Activated CD8-positive, alpha-beta T cell treated with anti-CD3 and anti-CD28 coated beads for 36 hours (primary cell): ENCODE measurements at regions not wholly inside any gene's neighbourhood (a gene's known extent, or its start where the extent isn't known, plus 50 kb on each side); places are given as distances from the start of the nearest gene placed in this dataset.

ENCODE experiments used
- ATAC-seq: fragments of 200-7000 bp; cut with Tn5 transposase; one replicate; pipeline ENCODE4 v1.10.0; 2021; ENCODE audit warnings: mild to moderate bottlenecking, moderate library complexity
- CTCF ChIA-PET: fragments of 350-600 bp; sonication (Branson Sonifier 250); formaldehyde crosslinking; loops from one replicate; lab custom pipeline; 2021; ENCODE audit warnings: antibody characterized with exemption; lab: Charles Lee
- POLR2A ChIA-PET: fragments of 350-600 bp; sonication (Branson Sonifier 250); formaldehyde crosslinking; loops from one replicate; lab custom pipeline; 2021; ENCODE audit warnings: antibody characterized with exemption; lab: Charles Lee
- DNase-seq: peaks from one replicate; pipeline ENCODE4 v3.0.0-alpha.2; 2020
- H3K27ac Mint-ChIP-seq: one replicate; pipeline ENCODE4 v1.8.0; 2021; ENCODE audit warnings: mild to moderate bottlenecking, mixed read lengths
- H3K27me3 Mint-ChIP-seq: one replicate; pipeline ENCODE4 v1.8.0; 2021; ENCODE audit warnings: mixed read lengths
- H3K36me3 Mint-ChIP-seq: one replicate; pipeline ENCODE4 v1.8.0; 2021; ENCODE audit warnings: low read depth, mixed read lengths
- H3K4me1 Mint-ChIP-seq: one replicate; pipeline ENCODE4 v1.8.0; 2021; ENCODE audit warnings: low read depth, mixed read lengths
- H3K4me3 Mint-ChIP-seq: one replicate; pipeline ENCODE4 v1.8.0; 2021; ENCODE audit warnings: mild to moderate bottlenecking, moderate library complexity, mixed read lengths
- H3K9me3 Mint-ChIP-seq: one replicate; pipeline ENCODE4 v1.8.0; 2021; ENCODE audit warnings: mixed read lengths
- CTCF ChIP-seq: fragments of 200-600 bp; IDR thresholded peaks from one replicate; pipeline ENCODE4 v1.8.0; 2022; ENCODE audit warnings: antibody characterized with exemption, mild to moderate bottlenecking
- intact Hi-C: fragments of 100-400 bp; cut with micrococcal nuclease; formaldehyde crosslinking; loops from one replicate; pipeline ENCODE4 v1.10.0; 2022

DNA sequence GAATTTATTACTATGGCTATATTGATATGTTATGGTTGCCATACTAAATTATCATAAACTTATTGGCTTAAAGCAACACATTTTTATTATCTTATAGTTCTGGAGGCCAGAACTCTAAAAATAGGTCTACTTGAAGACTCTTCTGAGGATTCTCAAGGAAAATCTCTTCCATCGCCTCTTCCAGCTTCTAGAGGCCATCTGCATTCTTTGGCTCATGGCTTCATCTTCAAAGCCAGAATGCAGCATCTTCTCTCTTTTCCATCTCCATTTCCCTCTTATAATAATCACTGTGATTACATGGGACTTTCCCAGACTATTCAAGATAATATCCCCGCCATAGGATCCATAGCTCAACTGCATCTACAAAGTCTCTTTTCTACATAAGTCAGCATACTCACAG, 385.4 kb downstream of the RMST start:
- peaks cover 2% of the 10 kb centered on the region for H3K27me3 Mint-ChIP-seq
- no peaks in the 10 kb centered on the region for H3K36me3 Mint-ChIP-seq
- intact Hi-C loops: no loop called here
- no peak overlapping the region for H3K27ac Mint-ChIP-seq
- no peaks in the 10 kb centered on the region for H3K4me1 Mint-ChIP-seq
- H3K4me3 Mint-ChIP-seq: no peak overlapping the region
- TF ChIP-seq CTCF: no peak
- ChIA-PET POLR2A (no interaction called here), CTCF (no interaction called here)
- no peak for DNase-seq
- no peaks in the 10 kb centered on the region for H3K9me3 Mint-ChIP-seq
- ATAC-seq: no peak

DNA sequence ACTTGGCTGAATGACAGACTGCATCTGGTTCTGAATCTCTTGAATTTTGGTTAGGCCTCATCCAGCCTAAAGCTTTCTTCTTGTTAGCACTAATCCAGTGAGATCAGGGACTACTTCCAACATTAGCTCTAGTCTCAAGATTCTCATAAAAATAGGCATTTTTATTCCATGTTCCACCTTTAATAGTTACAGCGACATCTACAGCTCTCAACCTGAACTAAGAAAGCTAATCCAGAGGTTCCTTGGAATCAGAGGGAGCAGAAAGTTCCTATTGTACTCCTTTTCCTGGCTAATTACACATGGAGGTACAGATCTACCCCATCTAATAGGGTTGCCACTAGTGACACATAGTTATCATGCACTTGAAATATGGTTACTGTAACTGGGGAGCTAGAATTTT, 391.9 kb downstream of the RMST start:
- Mint-ChIP-seq H3K36me3 (no peaks in the 10 kb centered on the region), H3K4me3 (no peak overlapping the region), H3K9me3 (no peaks in the 10 kb centered on the region), H3K4me1 (no peaks in the 10 kb centered on the region), H3K27ac (no peak overlapping the region), H3K27me3 (peaks cover 4% of the 10 kb centered on the region)
- TF ChIP-seq CTCF: no peak
- intact Hi-C loops: no loop called here
- ChIA-PET POLR2A (no interaction called here), CTCF (no interaction called here)
- DNase-seq: no peak
- ATAC-seq: no peak

DNA sequence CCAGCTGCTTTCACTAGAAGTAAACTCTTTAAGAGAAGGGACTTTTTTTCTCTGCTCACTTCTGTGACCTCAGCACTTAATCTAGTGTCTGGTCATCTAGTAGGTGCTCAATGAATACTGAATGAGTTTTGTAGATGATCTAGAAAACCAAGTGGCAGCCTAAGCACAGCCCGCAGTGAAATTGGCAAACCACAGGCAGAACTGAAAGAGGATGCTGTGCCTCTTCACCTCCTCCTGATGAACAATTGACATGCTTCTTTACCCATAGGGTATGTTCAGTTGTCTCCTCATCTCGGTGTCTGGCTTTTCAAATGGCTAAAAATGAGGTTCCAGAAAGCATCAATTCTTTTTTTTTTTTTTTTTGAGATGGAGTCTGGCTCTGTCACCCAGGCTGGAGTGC, 399.5 kb downstream of the RMST start:
- ChIA-PET CTCF (no interaction called here), POLR2A (no interaction called here)
- no peak for ATAC-seq
- intact Hi-C loops: no loop called here
- DNase-seq: no peak
- Mint-ChIP-seq H3K36me3 (no peaks in the 10 kb centered on the region), H3K27me3 (no peaks in the 10 kb centered on the region), H3K9me3 (peaks cover 5% of the 10 kb centered on the region), H3K4me3 (no peak overlapping the region), H3K4me1 (no peaks in the 10 kb centered on the region), H3K27ac (no peak overlapping the region)
- TF ChIP-seq CTCF: no peak

DNA sequence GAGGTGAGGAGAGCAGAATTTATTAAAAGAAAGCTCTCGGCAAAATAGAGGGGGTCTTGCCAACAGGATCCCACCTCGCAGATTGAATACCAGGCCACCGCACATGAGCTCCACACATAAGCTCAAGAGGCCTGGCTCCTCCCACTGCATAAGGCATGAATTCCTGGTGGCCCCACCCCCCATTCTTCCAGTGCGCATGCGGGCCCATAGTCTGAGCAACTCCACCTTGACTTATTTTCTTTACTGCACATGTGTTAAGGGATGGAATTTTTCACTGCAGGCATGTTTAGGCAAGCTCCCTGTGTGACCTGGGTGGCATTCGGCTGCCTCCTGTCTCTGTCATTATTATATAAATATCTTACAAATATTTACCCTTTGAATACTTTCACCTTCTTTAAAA, 412.5 kb downstream of the RMST start:
- intact Hi-C loops: no loop called here
- H3K27me3 Mint-ChIP-seq: no peaks in the 10 kb centered on the region

DNA sequence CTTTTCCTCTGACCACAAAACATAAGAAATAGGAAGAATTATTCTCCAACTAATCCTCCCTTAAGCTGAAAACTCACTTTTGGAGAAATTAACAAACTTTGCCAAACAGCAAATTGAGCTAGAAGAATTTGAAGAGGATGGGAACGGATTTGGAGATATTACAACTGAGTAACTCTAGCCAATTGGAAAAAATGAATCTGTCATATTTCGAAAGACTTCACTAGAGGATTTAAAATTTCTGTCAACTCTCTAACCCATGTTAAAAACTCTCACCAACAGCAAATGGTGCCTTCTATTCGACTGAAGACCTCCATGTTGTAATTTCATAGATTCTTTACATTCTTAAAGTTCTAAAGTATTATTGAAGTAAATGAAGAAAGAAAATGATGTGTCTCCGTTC, 414.2 kb downstream of the RMST start:
- intact Hi-C loops: no loop called here

More for the DNA sequence above, 412.5 kb downstream of the RMST start:
- CTCF ChIA-PET: no interaction called here
- H3K27ac Mint-ChIP-seq: no peak overlapping the region
- no peak overlapping the region for H3K4me3 Mint-ChIP-seq
- ATAC-seq (no peak), DNase-seq (no peak)
- POLR2A ChIA-PET: no interaction called here
- peaks cover 6% of the 10 kb centered on the region for H3K9me3 Mint-ChIP-seq
- TF ChIP-seq CTCF: no peak
- H3K36me3 Mint-ChIP-seq: no peaks in the 10 kb centered on the region
- H3K4me1 Mint-ChIP-seq: no peaks in the 10 kb centered on the region

More for the DNA sequence above, 414.2 kb downstream of the RMST start:
- no peak for DNase-seq
- Mint-ChIP-seq H3K4me1 (no peaks in the 10 kb centered on the region), H3K36me3 (no peaks in the 10 kb centered on the region), H3K27ac (no peak overlapping the region), H3K9me3 (peaks cover 4% of the 10 kb centered on the region), H3K27me3 (no peaks in the 10 kb centered on the region), H3K4me3 (no peak overlapping the region)
- ChIA-PET CTCF (no interaction called here), POLR2A (no interaction called here)
- no peak for ATAC-seq
- TF ChIP-seq CTCF: no peak
